Type B pancreatic cell (in vitro differentiated cells): ENCODE measurements at regions not wholly inside any gene's neighbourhood (a gene's known extent, or its start where the extent isn't known, plus 50 kb on each side); places are given as distances from the start of the nearest gene placed in this dataset.

Experiments used
- DNase-seq: peaks from one replicate; pipeline ENCODE4 v3.0.0; 2021; ENCODE audit warnings: mixed read lengths; ENCODE audit not compliant: unreplicated experiment; ENCODE audit errors: extremely low spot score
- H3K27ac Mint-ChIP-seq: 2 replicates; pipeline ENCODE4 v1.8.0; 2021; ENCODE audit warnings: mild to moderate bottlenecking, mixed read lengths
- H3K27me3 Mint-ChIP-seq: 2 replicates; pipeline ENCODE4 v1.8.0; 2021; ENCODE audit warnings: mixed read lengths
- H3K36me3 Mint-ChIP-seq: 2 replicates; pipeline ENCODE4 v1.8.0; 2021; ENCODE audit warnings: mixed read lengths
- H3K4me1 Mint-ChIP-seq: one replicate; pipeline ENCODE4 v1.8.0; 2021; ENCODE audit warnings: mixed read lengths; ENCODE audit not compliant: unreplicated experiment
- H3K4me3 Mint-ChIP-seq: 2 replicates; pipeline ENCODE4 v1.8.0; 2021; ENCODE audit warnings: mild to moderate bottlenecking, mixed read lengths
- H3K9me3 Mint-ChIP-seq: 2 replicates; pipeline ENCODE4 v1.8.0; 2021; ENCODE audit warnings: mixed read lengths
- CTCF ChIP-seq: fragments of 200-600 bp; sonication (generic); conservative IDR thresholded peaks from 2 replicates; pipeline ENCODE4 v1.5.0; 2021; ENCODE audit warnings: antibody characterized with exemption, mild to moderate bottlenecking

GRCh38 chr2:74744731-74745515, 89.0 kb upstream of the HK2 start:
- H3K4me3 Mint-ChIP-seq: no peak overlapping the region
- no peaks in the 10 kb centered on the region for H3K36me3 Mint-ChIP-seq
- no peak for DNase-seq
- no peaks in the 10 kb centered on the region for H3K9me3 Mint-ChIP-seq
- H3K27ac Mint-ChIP-seq: no peak overlapping the region
- peaks cover 15% of the 10 kb centered on the region for H3K27me3 Mint-ChIP-seq
- peaks cover 19% of the 10 kb centered on the region for H3K4me1 Mint-ChIP-seq
- TF ChIP-seq CTCF: no peak

- H3K27ac Mint-ChIP-seq: peak overlapping the region; percentile 29
- DNase-seq: no peak
- no peak overlapping the region for H3K4me3 Mint-ChIP-seq
- TF ChIP-seq CTCF: no peak
- H3K27me3 Mint-ChIP-seq: peaks cover 12% of the 10 kb centered on the region
- peaks cover 15% of the 10 kb centered on the region for H3K4me1 Mint-ChIP-seq
- H3K36me3 Mint-ChIP-seq: no peaks in the 10 kb centered on the region
- H3K9me3 Mint-ChIP-seq: no peaks in the 10 kb centered on the region
Measured at GRCh38 chr2:74745766-74746165, 88.2 kb upstream of the HK2 start.

- TF ChIP-seq CTCF: no peak
- Mint-ChIP-seq H3K9me3 (no peaks in the 10 kb centered on the region), H3K4me3 (no peak overlapping the region), H3K4me1 (peaks cover 11% of the 10 kb centered on the region), H3K27ac (peak overlapping the region; percentile 29), H3K27me3 (peaks cover 11% of the 10 kb centered on the region), H3K36me3 (no peaks in the 10 kb centered on the region)
- DNase-seq: no peak
Measured at GRCh38 chr2:74746480-74746879, 87.4 kb upstream of the HK2 start.

GRCh38 chr2:74747411-74748080, 86.4 kb upstream of the HK2 start:
- peaks cover 6% of the 10 kb centered on the region for H3K4me1 Mint-ChIP-seq
- DNase-seq: no peak
- H3K27me3 Mint-ChIP-seq: peaks cover 6% of the 10 kb centered on the region
- H3K36me3 Mint-ChIP-seq: no peaks in the 10 kb centered on the region
- no peak for TF ChIP-seq CTCF
- no peaks in the 10 kb centered on the region for H3K9me3 Mint-ChIP-seq
- no peak overlapping the region for H3K27ac Mint-ChIP-seq
- no peak overlapping the region for H3K4me3 Mint-ChIP-seq

- no peaks in the 10 kb centered on the region for H3K36me3 Mint-ChIP-seq
- no peak for TF ChIP-seq CTCF
- no peak overlapping the region for H3K27ac Mint-ChIP-seq
- no peak for DNase-seq
- H3K9me3 Mint-ChIP-seq: no peaks in the 10 kb centered on the region
- peaks cover 6% of the 10 kb centered on the region for H3K27me3 Mint-ChIP-seq
- peaks cover under 1% of the 10 kb centered on the region for H3K4me1 Mint-ChIP-seq
- no peak overlapping the region for H3K4me3 Mint-ChIP-seq
Measured at GRCh38 chr2:74748665-74749064, 85.3 kb upstream of the HK2 start.
